ENCODE measurements at regions not wholly inside any gene's neighbourhood (a gene's known extent, or its start where the extent isn't known, plus 50 kb on each side); places are given as distances from the start of the nearest gene placed in this dataset.

GRCh38 chr14:95034788-95035187 is 122.5 kb downstream of the DICER1 start:
- no peak for DNase-seq (ENCODE audit: low read depth, low spot score)

GRCh38 chr14:95033682-95034632 is 123.4 kb downstream of the DICER1 start:
- no peak for DNase-seq (ENCODE audit: low read depth, low spot score)

GRCh38 chr14:95033031-95033430 is 124.3 kb downstream of the DICER1 start:
- no peak for DNase-seq (ENCODE audit: low read depth, low spot score)

- no peak for DNase-seq (ENCODE audit: low read depth, low spot score)
These were observed 130.4 kb downstream of the DICER1 start for GRCh38 chr14:95026851-95027463.

- DNase-seq (ENCODE audit: low read depth, low spot score): no peak
These were observed 131.4 kb downstream of the DICER1 start for GRCh38 chr14:95025941-95026340.

GRCh38 chr14:95025218-95025617 is 132.1 kb downstream of the DICER1 start:
- DNase-seq (ENCODE audit: low read depth, low spot score): peak; percentile 34

GRCh38 chr14:95024380-95024779 is 132.9 kb downstream of the DICER1 start:
- no peak for DNase-seq (ENCODE audit: low read depth, low spot score)

GRCh38 chr14:95023886-95024285 is 133.4 kb downstream of the DICER1 start:
- peak; percentile 38 for DNase-seq (ENCODE audit: low read depth, low spot score)

- DNase-seq (ENCODE audit: low read depth, low spot score): no peak
These were observed 134.2 kb downstream of the DICER1 start for GRCh38 chr14:95023115-95023514.

- no peak for DNase-seq (ENCODE audit: low read depth, low spot score)
These were observed 135.7 kb downstream of the DICER1 start for GRCh38 chr14:95021588-95021987.

GRCh38 chr14:95018821-95019220 is 138.5 kb downstream of the DICER1 start:
- no peak for DNase-seq (ENCODE audit: low read depth, low spot score)

- DNase-seq (ENCODE audit: low read depth, low spot score): no peak
These were observed 142.3 kb downstream of the DICER1 start for GRCh38 chr14:95015046-95015445.

GRCh38 chr14:95014036-95014435 is 143.3 kb downstream of the DICER1 start:
- no peak for DNase-seq (ENCODE audit: low read depth, low spot score)

- DNase-seq (ENCODE audit: low read depth, low spot score): peak; percentile 50
These were observed 145.8 kb downstream of the DICER1 start for GRCh38 chr14:95011445-95012006.

- no peak for DNase-seq (ENCODE audit: low read depth, low spot score)
These were observed 148.7 kb downstream of the DICER1 start for GRCh38 chr14:95008445-95009217.

- no peak for DNase-seq (ENCODE audit: low read depth, low spot score)
These were observed 149.4 kb downstream of the DICER1 start for GRCh38 chr14:95007921-95008320.

- no peak for DNase-seq (ENCODE audit: low read depth, low spot score)
These were observed 150.8 kb downstream of the DICER1 start for GRCh38 chr14:95006479-95006878.

- no peak for DNase-seq (ENCODE audit: low read depth, low spot score)
These were observed 151.3 kb downstream of the DICER1 start for GRCh38 chr14:95006051-95006450.

- no peak for DNase-seq (ENCODE audit: low read depth, low spot score)
These were observed 154.0 kb downstream of the DICER1 start for GRCh38 chr14:95003099-95003960.

- no peak for DNase-seq (ENCODE audit: low read depth, low spot score)
These were observed 158.6 kb downstream of the DICER1 start for GRCh38 chr14:94998685-94999084.

- no peak for DNase-seq (ENCODE audit: low read depth, low spot score)
These were observed 159.2 kb downstream of the DICER1 start for GRCh38 chr14:94998110-94998509.
